ENCODE measurements at regions not wholly inside any gene's neighbourhood (a gene's known extent, or its start where the extent isn't known, plus 50 kb on each side); places are given as distances from the start of the nearest gene placed in this dataset.

DNA sequence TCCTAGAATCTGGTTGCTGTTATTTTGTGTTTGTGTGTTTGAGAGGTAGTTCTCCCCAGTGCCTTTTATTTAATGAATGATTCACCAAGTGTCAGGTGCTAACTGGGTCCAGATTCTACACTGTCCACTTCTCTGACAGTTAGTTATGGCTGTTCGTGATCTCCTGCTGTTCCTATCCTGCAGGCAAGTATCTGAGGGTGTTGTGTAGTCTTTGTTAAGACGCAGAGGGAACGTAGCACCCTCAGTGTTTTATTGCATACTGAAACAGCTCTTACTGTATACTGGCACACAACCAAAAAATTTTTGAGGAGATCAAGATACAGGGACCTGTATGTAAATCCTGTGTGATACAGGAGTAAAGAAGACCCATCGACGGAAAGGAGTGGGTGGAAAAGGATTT, 1271.3 kb downstream of the ROBO1 start:
- TF ChIP-seq, protein P1, sequence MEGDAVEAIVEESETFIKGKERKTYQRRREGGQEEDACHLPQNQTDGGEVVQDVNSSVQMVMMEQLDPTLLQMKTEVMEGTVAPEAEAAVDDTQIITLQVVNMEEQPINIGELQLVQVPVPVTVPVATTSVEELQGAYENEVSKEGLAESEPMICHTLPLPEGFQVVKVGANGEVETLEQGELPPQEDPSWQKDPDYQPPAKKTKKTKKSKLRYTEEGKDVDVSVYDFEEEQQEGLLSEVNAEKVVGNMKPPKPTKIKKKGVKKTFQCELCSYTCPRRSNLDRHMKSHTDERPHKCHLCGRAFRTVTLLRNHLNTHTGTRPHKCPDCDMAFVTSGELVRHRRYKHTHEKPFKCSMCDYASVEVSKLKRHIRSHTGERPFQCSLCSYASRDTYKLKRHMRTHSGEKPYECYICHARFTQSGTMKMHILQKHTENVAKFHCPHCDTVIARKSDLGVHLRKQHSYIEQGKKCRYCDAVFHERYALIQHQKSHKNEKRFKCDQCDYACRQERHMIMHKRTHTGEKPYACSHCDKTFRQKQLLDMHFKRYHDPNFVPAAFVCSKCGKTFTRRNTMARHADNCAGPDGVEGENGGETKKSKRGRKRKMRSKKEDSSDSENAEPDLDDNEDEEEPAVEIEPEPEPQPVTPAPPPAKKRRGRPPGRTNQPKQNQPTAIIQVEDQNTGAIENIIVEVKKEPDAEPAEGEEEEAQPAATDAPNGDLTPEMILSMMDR (IDR thresholded peaks at IDR 0.05): no peak
- TF ChIP-seq POLR2A (IDR thresholded peaks at IDR 0.05): no peak

Measured in esophagus squamous epithelium (tissue), 4 donors.